Adipocyte (in vitro differentiated cells): ENCODE measurements at regions not wholly inside any gene's neighbourhood (a gene's known extent, or its start where the extent isn't known, plus 50 kb on each side); places are given as distances from the start of the nearest gene placed in this dataset.
"Not testable (repeated sequence)": the region's sequence is repeated elsewhere in the genome, so short reads cannot be mapped to it uniquely, and the experiment has no call there.

ENCODE experiments used
- DNase-seq: peaks from one replicate; pipeline ENCODE4 v3.0.0-alpha.2; 2015; ENCODE audit warnings: low read depth
- H3K27me3 ChIP-seq: replicated peaks from 2 replicates; pipeline ENCODE4 v1.7.0; 2013; ENCODE audit warnings: mild to moderate bottlenecking, low read length, moderate library complexity; ENCODE audit not compliant: control insufficient read depth, insufficient read depth
- H3K36me3 ChIP-seq: 2 replicates; pipeline ENCODE4 v1.7.0; 2013; ENCODE audit warnings: low read length, mild to moderate bottlenecking, moderate library complexity; ENCODE audit not compliant: control insufficient read depth, insufficient read depth, severe bottlenecking
- H3K4me1 ChIP-seq: 2 replicates; pipeline ENCODE4 v1.7.0; 2013; ENCODE audit warnings: mild to moderate bottlenecking, low read length, moderate library complexity; ENCODE audit not compliant: control insufficient read depth, insufficient read depth
- H3K4me3 ChIP-seq: 2 replicates; pipeline ENCODE4 v1.7.0; 2013; ENCODE audit warnings: mild to moderate bottlenecking, low read length, moderate library complexity
- H3K9ac ChIP-seq: 2 replicates; pipeline ENCODE4 v1.7.0; 2013; ENCODE audit warnings: mild to moderate bottlenecking, low read length, moderate library complexity
- H3K9me3 ChIP-seq: 2 replicates; pipeline ENCODE4 v1.7.0; 2013; ENCODE audit warnings: mild to moderate bottlenecking, low read length, moderate library complexity; ENCODE audit not compliant: control insufficient read depth

DNA sequence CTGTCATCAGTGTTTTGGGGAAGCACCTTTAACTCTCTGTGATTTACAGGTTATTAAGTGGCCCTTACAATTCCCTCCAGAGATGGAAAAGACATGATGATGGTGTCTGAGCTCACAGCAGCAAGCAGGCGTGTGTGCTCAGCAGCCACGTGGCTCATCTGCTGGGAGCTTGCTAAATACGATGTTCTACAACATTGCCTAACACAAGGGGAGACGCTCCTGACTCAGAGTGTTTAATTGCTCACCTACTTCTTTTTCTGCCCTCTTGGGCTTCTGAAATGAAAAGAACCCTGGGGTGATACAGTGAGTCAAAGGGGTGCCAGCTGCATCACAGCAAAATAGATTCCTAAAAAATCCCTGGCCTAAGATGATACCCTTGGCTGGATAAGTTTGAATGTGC, 56.2 kb upstream of the SAMD11 start:
- H3K9ac ChIP-seq, H3K36me3 ChIP-seq: not testable (repeated sequence)
- peaks cover 26% of the 10 kb centered on the region for H3K27me3 ChIP-seq

DNA sequence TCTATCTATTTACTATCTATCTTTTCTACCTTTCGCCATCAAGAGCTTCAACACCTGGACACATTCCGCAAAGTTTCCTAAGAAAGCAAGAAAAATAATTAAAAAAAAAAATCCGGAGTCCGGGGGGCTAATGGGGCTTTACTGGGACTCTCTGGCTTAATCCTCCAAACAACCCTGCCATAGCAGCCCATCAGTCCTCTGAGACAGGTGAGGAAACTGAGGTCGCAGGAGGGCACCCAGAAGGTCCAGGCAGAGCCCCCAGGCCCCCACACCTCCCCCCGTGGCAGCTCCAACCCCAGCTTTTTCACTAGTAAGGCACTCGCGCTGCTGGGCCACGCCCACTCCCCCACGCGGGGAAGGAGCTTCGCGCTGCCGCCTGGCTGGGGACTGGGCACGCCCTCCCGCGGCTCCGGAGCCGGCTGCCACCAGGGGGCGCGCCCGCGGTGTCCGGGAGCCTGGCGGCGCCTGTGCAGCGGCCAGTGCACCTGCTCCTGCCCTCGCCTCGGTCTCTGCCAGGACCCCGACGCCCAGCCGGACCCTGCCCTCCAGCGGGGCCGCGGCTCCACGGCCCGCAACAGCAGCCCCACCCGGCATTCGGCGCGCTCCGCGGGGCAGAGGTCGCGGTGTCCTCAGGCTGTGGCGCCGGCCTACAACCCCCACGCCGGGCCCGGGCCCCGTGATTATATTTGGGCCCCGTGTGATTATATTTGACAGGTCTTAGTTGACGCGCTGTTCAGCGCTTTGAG, 54.1 kb upstream of the SAMD11 start:
- Histone ChIP-seq H3K27me3 (peaks cover 32% of the 10 kb centered on the region), H3K4me1 (no peaks in the 10 kb centered on the region), H3K9ac (no peak overlapping the region), H3K36me3 (no peaks in the 10 kb centered on the region), H3K9me3 (no peaks in the 10 kb centered on the region), H3K4me3 (no peak overlapping the region)
- DNase-seq = peak; percentile 76

More for the DNA sequence above, 56.2 kb upstream of the SAMD11 start:
- DNase-seq = peak; percentile 15
- H3K9me3 ChIP-seq, H3K4me1 ChIP-seq, H3K4me3 ChIP-seq: not testable (repeated sequence)
